Stomach smooth muscle (tissue), 2 donors: ENCODE measurements at regions not wholly inside any gene's neighbourhood (a gene's known extent, or its start where the extent isn't known, plus 50 kb on each side); places are given as distances from the start of the nearest gene placed in this dataset.
"Not testable (repeated sequence)": the region's sequence is repeated elsewhere in the genome, so short reads cannot be mapped to it uniquely, and the experiment has no call there.

Source experiments
- H3K27ac ChIP-seq: one replicate; pipeline ENCODE4 v1.7.0; 2013; ENCODE audit warnings: mild to moderate bottlenecking, low read length, inconsistent platforms
- H3K27me3 ChIP-seq, 2 donors: one replicate each; pipeline ENCODE4 v1.7.0; 2013; ENCODE audit warnings: low read length in 2 of 2; ENCODE audit not compliant: insufficient read depth in 2 of 2, control insufficient read depth in 1 of 2
- H3K36me3 ChIP-seq, 2 donors: one replicate each; pipeline ENCODE4 v1.7.0; 2013; ENCODE audit warnings: low read length in 2 of 2; ENCODE audit not compliant: control insufficient read depth in 2 of 2, insufficient read depth in 2 of 2
- H3K4me1 ChIP-seq: one replicate; pipeline ENCODE4 v1.7.0; 2013; ENCODE audit warnings: low read length; ENCODE audit not compliant: control insufficient read depth, insufficient read depth
- H3K4me3 ChIP-seq, 2 donors: one replicate each; pipeline ENCODE4 v1.7.0; 2013; ENCODE audit warnings: low read length in 2 of 2
- H3K9ac ChIP-seq, 2 donors: one replicate each; pipeline ENCODE4 v1.7.0; 2013; ENCODE audit warnings: low read length in 2 of 2, mild to moderate bottlenecking in 1 of 2
- H3K9me3 ChIP-seq, 2 donors: one replicate each; pipeline ENCODE4 v1.7.0; 2013; ENCODE audit warnings: low read length in 2 of 2; ENCODE audit not compliant: control insufficient read depth in 2 of 2
- donor health status: healthy.
- donor health status: Pancreatic carcinoma.

- Histone ChIP-seq H3K4me1 (no peaks in the 10 kb centered on the region), H3K27me3 (no peaks in the 10 kb centered on the region), H3K9me3 (no peaks in the 10 kb centered on the region), H3K36me3 (no peaks in the 10 kb centered on the region), H3K9ac (no peak overlapping the region), H3K27ac (no peak overlapping the region), H3K4me3 (no peak overlapping the region)
These were observed 79.1 kb upstream of the LMO2 start for GRCh38 chr11:33970984-33971466.

GRCh38 chr11:33967451-33967850 is 75.6 kb upstream of the LMO2 start:
- H3K36me3 ChIP-seq, result no peaks in the 10 kb centered on the region
- H3K9me3 ChIP-seq, result no peaks in the 10 kb centered on the region
- no peak overlapping the region for H3K4me3 ChIP-seq
- no peaks in the 10 kb centered on the region for H3K27me3 ChIP-seq
- no peaks in the 10 kb centered on the region for H3K4me1 ChIP-seq
- H3K27ac ChIP-seq, result no peak overlapping the region
- no peak overlapping the region for H3K9ac ChIP-seq

- Histone ChIP-seq H3K27me3 (no peaks in the 10 kb centered on the region), H3K9ac (no peak overlapping the region), H3K27ac (no peak overlapping the region), H3K36me3 (no peaks in the 10 kb centered on the region), H3K9me3 (no peaks in the 10 kb centered on the region), H3K4me1 (no peaks in the 10 kb centered on the region), H3K4me3 (no peak overlapping the region)
These were observed 73.2 kb upstream of the LMO2 start for GRCh38 chr11:33965032-33965431.

- Histone ChIP-seq H3K27me3 (no peaks in the 10 kb centered on the region), H3K27ac (no peak overlapping the region), H3K4me3 (no peak overlapping the region), H3K36me3 (no peaks in the 10 kb centered on the region), H3K4me1 (no peaks in the 10 kb centered on the region), H3K9ac (no peak overlapping the region), H3K9me3 (no peaks in the 10 kb centered on the region)
These were observed 68.1 kb upstream of the LMO2 start for GRCh38 chr11:33959855-33960400.

- Histone ChIP-seq H3K9me3 (no peaks in the 10 kb centered on the region), H3K4me3 (no peak overlapping the region), H3K4me1 (no peaks in the 10 kb centered on the region), H3K27me3 (no peaks in the 10 kb centered on the region), H3K36me3 (no peaks in the 10 kb centered on the region), H3K9ac (no peak overlapping the region), H3K27ac (no peak overlapping the region)
These were observed 65.5 kb upstream of the LMO2 start for GRCh38 chr11:33957304-33957917.

GRCh38 chr11:33956611-33957010 is 64.7 kb upstream of the LMO2 start:
- no peak overlapping the region for H3K27ac ChIP-seq
- no peaks in the 10 kb centered on the region for H3K9me3 ChIP-seq
- no peaks in the 10 kb centered on the region for H3K4me1 ChIP-seq
- no peak overlapping the region for H3K4me3 ChIP-seq
- no peak overlapping the region for H3K9ac ChIP-seq
- H3K27me3 ChIP-seq, result no peaks in the 10 kb centered on the region
- no peaks in the 10 kb centered on the region for H3K36me3 ChIP-seq

GRCh38 chr11:33953289-33953688 is 61.4 kb upstream of the LMO2 start:
- H3K9me3 ChIP-seq, result no peaks in the 10 kb centered on the region
- H3K4me1 ChIP-seq, result no peaks in the 10 kb centered on the region
- H3K4me3 ChIP-seq, result no peak overlapping the region
- no peak overlapping the region for H3K27ac ChIP-seq
- H3K9ac ChIP-seq, result no peak overlapping the region
- H3K27me3 ChIP-seq, result no peaks in the 10 kb centered on the region
- H3K36me3 ChIP-seq, result no peaks in the 10 kb centered on the region

- Histone ChIP-seq H3K9me3 (no peaks in the 10 kb centered on the region), H3K27ac (no peak overlapping the region), H3K4me1 (no peaks in the 10 kb centered on the region), H3K9ac (no peak overlapping the region), H3K4me3 (no peak overlapping the region), H3K27me3 (no peaks in the 10 kb centered on the region), H3K36me3 (no peaks in the 10 kb centered on the region)
These were observed 60.9 kb upstream of the LMO2 start for GRCh38 chr11:33952805-33953204.

- no peak overlapping the region for H3K27ac ChIP-seq
- no peaks in the 10 kb centered on the region for H3K9me3 ChIP-seq
These were observed 57.5 kb upstream of the LMO2 start for GRCh38 chr11:33949252-33949913.

GRCh38 chr11:33948494-33948893 is 56.6 kb upstream of the LMO2 start:
- no peak overlapping the region for H3K4me3 ChIP-seq

More at GRCh38 chr11:33949252-33949913, 57.5 kb upstream of the LMO2 start:
- no peaks in the 10 kb centered on the region for H3K4me1 ChIP-seq
- H3K4me3 ChIP-seq, result no peak overlapping the region
- no peak overlapping the region for H3K9ac ChIP-seq
- H3K27me3 ChIP-seq, result no peaks in the 10 kb centered on the region
- H3K36me3 ChIP-seq, result no peaks in the 10 kb centered on the region

GRCh38 chr11:33947918-33948317 is 56.0 kb upstream of the LMO2 start:
- H3K36me3 ChIP-seq, H3K27me3 ChIP-seq, H3K9me3 ChIP-seq, H3K9ac ChIP-seq, H3K4me3 ChIP-seq, H3K4me1 ChIP-seq, H3K27ac ChIP-seq: not testable (repeated sequence)

More at GRCh38 chr11:33948494-33948893, 56.6 kb upstream of the LMO2 start:
- H3K9me3 ChIP-seq, result no peaks in the 10 kb centered on the region
- H3K9ac ChIP-seq, result no peak overlapping the region
- no peaks in the 10 kb centered on the region for H3K36me3 ChIP-seq
- no peaks in the 10 kb centered on the region for H3K27me3 ChIP-seq
- H3K4me1 ChIP-seq, result no peaks in the 10 kb centered on the region
- H3K27ac ChIP-seq, result no peak overlapping the region
